IMR-90 (cell line): ENCODE measurements at regions not wholly inside any gene's neighbourhood (a gene's known extent, or its start where the extent isn't known, plus 50 kb on each side); places are given as distances from the start of the nearest gene placed in this dataset.
"Not testable (repeated sequence)": the region's sequence is repeated elsewhere in the genome, so short reads cannot be mapped to it uniquely, and the experiment has no call there.

Experiments
- BHLHE40 ChIP-seq: fragments of 150-350 bp; IDR thresholded peaks from 2 replicates; pipeline ENCODE4 v1.6.1; 2016; ENCODE audit warnings: mild to moderate bottlenecking, low read depth, low read length
- CEBPB ChIP-seq: IDR thresholded peaks from 2 replicates; pipeline ENCODE4 v1.6.1; 2012; ENCODE audit warnings: low read depth, low read length, improper control_type of control experiment
- CHD1 ChIP-seq: IDR thresholded peaks from 2 replicates; pipeline ENCODE4 v1.6.1; 2012; ENCODE audit warnings: low read depth, low read length, improper control_type of control experiment
- CTCF ChIP-seq: conservative IDR thresholded peaks from 2 replicates; pipeline ENCODE4 v1.5.1; 2012; ENCODE audit warnings: mild to moderate bottlenecking, low read depth, low read length, improper control_type of control experiment
- ELK1 ChIP-seq: fragments of 150-350 bp; IDR thresholded peaks from 2 replicates; pipeline ENCODE4 v1.6.1; 2016; ENCODE audit warnings: low read depth, mild to moderate bottlenecking, low read length, moderate library complexity, borderline replicate concordance
- FOS ChIP-seq: fragments of 150-350 bp; IDR thresholded peaks from 2 replicates; pipeline ENCODE4 v1.6.1; 2016; ENCODE audit warnings: low read depth, low read length
- MAFK ChIP-seq: IDR thresholded peaks from 2 replicates; pipeline ENCODE4 v1.6.1; 2012; ENCODE audit warnings: low read depth, low read length, improper control_type of control experiment
- MAZ ChIP-seq: IDR thresholded peaks from 2 replicates; pipeline ENCODE4 v1.6.1; 2012; ENCODE audit warnings: low read depth, mild to moderate bottlenecking, low read length, improper control_type of control experiment, moderate library complexity, borderline replicate concordance
- NFE2L2 ChIP-seq: fragments of 150-350 bp; IDR thresholded peaks from 2 replicates; pipeline ENCODE4 v1.6.1; 2016; ENCODE audit warnings: low read depth, mild to moderate bottlenecking, low read length
- POLR2A ChIP-seq: IDR thresholded peaks from 2 replicates; pipeline ENCODE4 v1.6.1; 2012; ENCODE audit warnings: mild to moderate bottlenecking, low read depth, low read length
- RAD21 ChIP-seq: IDR thresholded peaks from 2 replicates; pipeline ENCODE4 v1.6.1; 2012; ENCODE audit warnings: low read length, improper control_type of control experiment
- RFX5 ChIP-seq: IDR thresholded peaks from 2 replicates; pipeline ENCODE4 v1.8.0; 2012; ENCODE audit warnings: low read depth, mild to moderate bottlenecking, low read length, moderate library complexity
- SMC3 ChIP-seq: fragments of 150-350 bp; IDR thresholded peaks from 2 replicates; pipeline ENCODE4 v1.6.1; 2016; ENCODE audit warnings: low read depth, mild to moderate bottlenecking, antibody characterized with exemption, low read length, moderate library complexity
- USF2 ChIP-seq: fragments of 150-350 bp; IDR thresholded peaks from 2 replicates; pipeline ENCODE4 v1.6.1; 2017; ENCODE audit warnings: mild to moderate bottlenecking, antibody characterized with exemption, low read length, low read depth

- TF ChIP-seq CTCF, POLR2A, BHLHE40, RAD21, USF2, RFX5, MAFK, SMC3, CEBPB, MAZ, CHD1, NFE2L2, ELK1, FOS: not testable (repeated sequence)
These were observed 444.5 kb downstream of the NSUN3 start for GRCh38 chr3:94507354-94507753.
